GM12892 (cell line): ENCODE measurements at regions not wholly inside any gene's neighbourhood (a gene's known extent, or its start where the extent isn't known, plus 50 kb on each side); places are given as distances from the start of the nearest gene placed in this dataset.

Source experiments
- POLR2A ChIP-seq: IDR thresholded peaks from 2 replicates; pipeline ENCODE4 v1.6.1; 2011; ENCODE audit warnings: low read depth, low read length, control low read depth
- POLR2AphosphoS5 ChIP-seq: IDR thresholded peaks from 2 replicates; pipeline ENCODE4 v1.6.1; 2011; ENCODE audit warnings: low read depth, low read length, control low read depth
- TAF1 ChIP-seq: IDR thresholded peaks from 2 replicates; pipeline ENCODE4 v1.6.1; 2011; ENCODE audit warnings: low read depth, mild to moderate bottlenecking, control low read depth, low read length, borderline replicate concordance

DNA sequence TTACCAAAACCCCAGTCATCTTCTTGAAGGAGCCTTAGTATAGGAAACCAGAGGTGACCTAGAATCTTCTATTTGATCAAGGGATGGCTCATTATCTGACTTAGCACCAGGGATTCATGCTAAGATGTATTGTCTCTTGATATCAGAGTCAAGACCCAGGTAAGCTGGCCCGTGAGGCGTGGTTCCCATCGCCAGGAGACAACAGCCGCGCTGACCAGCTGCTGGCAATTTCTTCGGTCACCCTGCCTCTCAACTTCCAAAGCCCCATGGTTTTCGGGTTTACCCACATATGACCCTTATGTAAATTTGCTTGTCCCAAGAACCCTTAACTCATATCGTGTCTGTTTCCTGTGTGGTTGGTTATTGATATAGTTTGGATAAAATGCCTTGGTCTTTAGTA lies 77.7 kb upstream of the VSTM2B start:
- no peak for TF ChIP-seq POLR2A
- no peak for TF ChIP-seq TAF1
- no peak for TF ChIP-seq POLR2AphosphoS5
